Activated T-helper 2 cell treated with anti-CD3 and anti-CD28 coated beads, Interferon-gamma antibody, Interleukin-2, Interleukin-4, amounts not matched to agents 10 μg/mL and 5 μg/mL and 100 μg/mL, durations not matched to agents 14 hours and 24 hours and 36 hours (primary cell): ENCODE measurements at regions not wholly inside any gene's neighbourhood (a gene's known extent, or its start where the extent isn't known, plus 50 kb on each side); places are given as distances from the start of the nearest gene placed in this dataset.
"Not testable (repeated sequence)": the region's sequence is repeated elsewhere in the genome, so short reads cannot be mapped to it uniquely, and the experiment has no call there.

Experiments used
- DNase-seq: peaks from one replicate; pipeline ENCODE4 v3.0.0; 2021; ENCODE audit warnings: low spot score
- H3K27ac Mint-ChIP-seq: one replicate; pipeline ENCODE4 v1.8.0; 2021; ENCODE audit warnings: mixed read lengths
- H3K27me3 Mint-ChIP-seq: one replicate; pipeline ENCODE4 v1.8.0; 2021; ENCODE audit warnings: low read depth, mixed read lengths
- H3K36me3 Mint-ChIP-seq: one replicate; pipeline ENCODE4 v1.8.0; 2021; ENCODE audit warnings: low read depth, mixed read lengths
- H3K4me1 Mint-ChIP-seq: one replicate; pipeline ENCODE4 v1.8.0; 2021; ENCODE audit warnings: low read depth, mixed read lengths
- H3K4me3 Mint-ChIP-seq: one replicate; pipeline ENCODE4 v1.8.0; 2021; ENCODE audit warnings: low read depth, mild to moderate bottlenecking, moderate library complexity, mixed read lengths
- H3K9me3 Mint-ChIP-seq: one replicate; pipeline ENCODE4 v1.8.0; 2021; ENCODE audit warnings: mixed read lengths
- intact Hi-C: fragments of 100-400 bp; cut with micrococcal nuclease; formaldehyde crosslinking; loops from one replicate; pipeline ENCODE4 v1.15.1; 2023

- H3K4me1 Mint-ChIP-seq = no peaks in the 10 kb centered on the region
- H3K36me3 Mint-ChIP-seq = no peaks in the 10 kb centered on the region
- no peaks in the 10 kb centered on the region for H3K27me3 Mint-ChIP-seq
- H3K27ac Mint-ChIP-seq = no peak overlapping the region
- intact Hi-C loops = no loop called here
- H3K4me3 Mint-ChIP-seq = no peak overlapping the region
- DNase-seq = no peak
- H3K9me3 Mint-ChIP-seq = peaks cover 37% of the 10 kb centered on the region
Observed at GRCh38 chr9:102178811-102179210, 440.4 kb upstream of the GRIN3A start.

DNA sequence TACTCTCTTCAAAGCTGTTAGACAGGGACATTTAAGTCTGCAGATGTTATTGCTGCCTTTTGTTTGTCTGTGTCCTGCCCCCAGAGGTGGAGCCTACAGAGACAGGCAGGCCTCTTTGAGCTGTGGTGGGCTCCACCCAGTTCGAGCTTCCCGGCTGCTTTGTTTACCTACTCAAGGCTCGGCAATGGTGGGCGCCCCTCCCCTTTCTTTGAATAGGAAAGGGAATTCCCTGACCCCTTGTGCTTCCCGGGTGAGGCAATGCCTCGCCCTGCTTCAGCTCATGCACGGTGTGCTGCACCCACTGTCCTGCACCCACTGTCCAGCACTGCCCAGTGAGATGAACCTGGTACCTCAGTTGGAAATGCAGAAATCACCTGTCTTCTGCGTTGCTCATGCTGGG is 435.8 kb upstream of the GRIN3A start:
- intact Hi-C loops, H3K4me1 Mint-ChIP-seq, H3K36me3 Mint-ChIP-seq, H3K27ac Mint-ChIP-seq, H3K27me3 Mint-ChIP-seq, DNase-seq, H3K4me3 Mint-ChIP-seq: not testable (repeated sequence)
- H3K9me3 Mint-ChIP-seq = peaks cover 44% of the 10 kb centered on the region

GRCh38 chr9:102164247-102164646 is 425.8 kb upstream of the GRIN3A start:
- Mint-ChIP-seq H3K36me3 (no peaks in the 10 kb centered on the region), H3K4me3 (no peak overlapping the region), H3K27ac (no peak overlapping the region), H3K9me3 (peaks cover 1% of the 10 kb centered on the region), H3K4me1 (no peaks in the 10 kb centered on the region), H3K27me3 (no peaks in the 10 kb centered on the region)
- no peak for DNase-seq
- intact Hi-C loops = no loop called here

- H3K9me3 Mint-ChIP-seq = peaks cover 22% of the 10 kb centered on the region
- H3K27me3 Mint-ChIP-seq, H3K36me3 Mint-ChIP-seq, H3K4me3 Mint-ChIP-seq, H3K4me1 Mint-ChIP-seq, H3K27ac Mint-ChIP-seq, intact Hi-C loops, DNase-seq: not testable (repeated sequence)
Observed at GRCh38 chr9:102153081-102153480, 414.6 kb upstream of the GRIN3A start.

DNA sequence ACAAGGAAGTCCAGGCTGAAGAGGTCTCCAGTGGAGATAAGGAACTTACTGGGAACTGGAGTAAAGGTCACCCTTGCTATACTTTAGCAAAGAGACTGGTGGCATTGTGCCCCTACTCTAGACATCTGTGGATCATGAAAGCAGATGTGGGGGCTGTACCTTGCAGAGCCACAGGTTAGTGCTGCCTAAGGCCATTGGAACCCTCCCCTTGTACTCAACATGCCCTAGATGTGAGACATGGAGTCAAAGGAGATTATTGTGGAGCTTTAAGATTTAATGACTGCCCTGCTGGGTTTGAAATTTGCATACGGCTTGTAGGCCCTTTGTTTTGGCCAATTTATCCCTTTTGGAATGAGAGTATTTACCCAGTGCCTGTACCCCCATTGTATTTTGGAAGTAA is 397.3 kb upstream of the GRIN3A start:
- DNase-seq = no peak
- Mint-ChIP-seq H3K9me3 (peaks cover 30% of the 10 kb centered on the region), H3K36me3 (no peaks in the 10 kb centered on the region), H3K4me3 (no peak overlapping the region), H3K27me3 (no peaks in the 10 kb centered on the region), H3K27ac (no peak overlapping the region), H3K4me1 (no peaks in the 10 kb centered on the region)
- intact Hi-C loops = no loop called here

DNA sequence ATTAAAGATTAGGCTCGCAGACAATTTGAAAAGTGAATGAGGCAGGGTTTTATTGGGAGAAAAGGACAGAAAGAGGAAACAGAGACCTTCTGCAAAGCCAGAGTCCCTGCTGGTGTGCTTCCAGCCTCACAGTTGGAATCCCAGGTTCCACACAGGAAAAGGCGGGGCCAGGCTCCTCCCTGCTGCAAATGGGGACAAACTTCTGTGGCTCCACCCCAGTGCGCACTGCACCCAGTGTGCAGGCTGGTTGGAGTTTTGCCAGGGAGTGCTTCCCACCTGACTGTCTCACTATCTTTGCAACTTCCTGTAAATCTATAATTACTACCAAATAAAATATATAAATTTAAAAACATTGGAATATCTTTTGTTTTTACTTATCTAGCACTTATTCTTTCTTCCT is 386.0 kb upstream of the GRIN3A start:
- Mint-ChIP-seq H3K4me3 (no peak overlapping the region), H3K27ac (no peak overlapping the region), H3K9me3 (peaks cover 15% of the 10 kb centered on the region), H3K27me3 (no peaks in the 10 kb centered on the region), H3K4me1 (no peaks in the 10 kb centered on the region), H3K36me3 (no peaks in the 10 kb centered on the region)
- intact Hi-C loops = no loop called here
- no peak for DNase-seq

DNA sequence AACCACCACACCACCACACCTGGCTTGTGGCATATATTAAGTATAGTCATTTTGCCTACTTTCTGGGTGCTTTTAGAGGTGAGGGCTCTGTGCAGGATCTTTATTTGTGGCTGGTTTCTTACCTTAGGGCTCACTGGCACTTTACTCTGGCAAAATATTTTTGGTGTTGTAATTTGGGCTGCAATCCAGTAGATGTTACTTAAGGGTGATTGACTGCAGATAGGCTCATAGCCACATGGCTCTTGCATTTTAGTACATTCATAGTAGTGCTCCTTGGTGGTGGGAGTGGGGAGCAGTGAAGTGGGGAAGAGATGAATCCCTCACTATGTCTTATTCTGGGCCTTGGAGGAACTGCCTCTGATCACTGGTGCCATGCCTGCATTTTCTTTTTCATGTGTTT is 376.1 kb upstream of the GRIN3A start:
- no peak for DNase-seq
- no peaks in the 10 kb centered on the region for H3K27me3 Mint-ChIP-seq

DNA sequence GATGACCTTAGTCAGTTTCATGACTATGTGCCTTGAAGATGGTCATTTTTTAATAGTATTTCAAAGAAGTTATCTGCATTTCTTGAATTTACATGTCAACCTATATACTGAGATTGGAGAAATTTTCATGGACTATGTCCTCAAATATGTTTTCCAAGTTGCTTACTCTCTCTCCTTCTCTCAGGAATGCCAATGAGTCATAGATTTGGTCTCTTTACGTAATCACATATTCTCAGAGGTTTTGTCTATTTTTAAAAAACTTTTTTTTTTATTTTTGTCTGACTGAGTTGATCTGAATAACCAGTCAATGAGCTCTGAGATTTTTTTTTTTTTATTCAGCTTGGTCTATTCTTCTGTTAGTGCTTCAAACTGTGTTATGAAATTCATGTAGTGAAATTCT is 374.7 kb upstream of the GRIN3A start:
- no peak overlapping the region for H3K4me3 Mint-ChIP-seq
- H3K27me3 Mint-ChIP-seq = no peaks in the 10 kb centered on the region
- intact Hi-C loops = no loop called here
- H3K9me3 Mint-ChIP-seq = peaks cover 10% of the 10 kb centered on the region
- H3K27ac Mint-ChIP-seq = no peak overlapping the region
- no peaks in the 10 kb centered on the region for H3K36me3 Mint-ChIP-seq
- no peak for DNase-seq
- no peaks in the 10 kb centered on the region for H3K4me1 Mint-ChIP-seq

More for the DNA sequence above, 376.1 kb upstream of the GRIN3A start:
- H3K9me3 Mint-ChIP-seq = peaks cover 15% of the 10 kb centered on the region
- no peak overlapping the region for H3K4me3 Mint-ChIP-seq
- H3K36me3 Mint-ChIP-seq = no peaks in the 10 kb centered on the region
- H3K4me1 Mint-ChIP-seq = no peaks in the 10 kb centered on the region
- no peak overlapping the region for H3K27ac Mint-ChIP-seq
- intact Hi-C loops = no loop called here

GRCh38 chr9:102106439-102106838 is 368.0 kb upstream of the GRIN3A start:
- H3K27me3 Mint-ChIP-seq = no peaks in the 10 kb centered on the region
- H3K27ac Mint-ChIP-seq = no peak overlapping the region
- no peaks in the 10 kb centered on the region for H3K36me3 Mint-ChIP-seq
- peaks cover 4% of the 10 kb centered on the region for H3K9me3 Mint-ChIP-seq
- no peak overlapping the region for H3K4me3 Mint-ChIP-seq
- H3K4me1 Mint-ChIP-seq = no peaks in the 10 kb centered on the region
- intact Hi-C loops = no loop called here
- DNase-seq = no peak

DNA sequence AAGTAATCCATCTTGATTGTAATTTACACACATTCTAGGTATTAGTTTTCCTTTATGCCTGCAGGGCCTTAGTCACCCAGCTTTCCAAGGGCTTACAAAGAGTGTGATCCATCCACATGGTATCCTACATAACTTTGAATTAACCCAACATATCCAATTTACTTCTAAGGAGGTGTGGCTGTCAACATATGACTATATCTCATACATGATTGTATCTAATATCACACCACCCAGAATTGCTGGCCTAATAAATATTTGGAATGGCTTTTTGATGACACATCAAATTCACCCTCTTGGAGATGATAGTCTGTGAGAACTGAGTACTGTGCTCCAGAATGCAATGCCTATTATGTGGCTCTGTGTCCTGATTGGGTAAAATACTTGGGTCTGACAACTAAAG is 363.3 kb upstream of the GRIN3A start:
- Mint-ChIP-seq H3K9me3 (peaks cover 10% of the 10 kb centered on the region), H3K27me3 (no peaks in the 10 kb centered on the region), H3K4me1 (no peaks in the 10 kb centered on the region), H3K27ac (no peak overlapping the region), H3K36me3 (no peaks in the 10 kb centered on the region), H3K4me3 (no peak overlapping the region)
- DNase-seq = no peak
- intact Hi-C loops = no loop called here

DNA sequence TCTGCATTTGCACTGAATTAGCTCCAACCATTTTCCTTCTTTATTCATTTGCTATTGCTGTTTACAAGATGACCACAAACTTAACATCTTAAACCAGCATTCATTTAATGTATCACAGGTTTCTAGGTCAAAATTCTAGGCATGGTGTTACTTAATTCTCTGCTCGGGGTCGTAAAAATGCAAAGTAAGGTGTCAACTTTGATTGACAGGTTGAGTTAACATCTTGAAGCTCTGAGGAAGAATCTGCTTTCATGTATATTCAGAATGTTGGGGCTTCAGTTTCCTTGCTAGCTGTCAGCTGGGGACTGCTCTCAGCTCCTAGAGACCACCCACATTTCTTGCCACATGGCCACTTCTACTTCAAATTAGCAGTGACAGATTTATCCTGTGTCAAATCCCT is 348.7 kb upstream of the GRIN3A start:
- peaks cover 4% of the 10 kb centered on the region for H3K9me3 Mint-ChIP-seq
- no peak overlapping the region for H3K27ac Mint-ChIP-seq
- H3K4me1 Mint-ChIP-seq = no peaks in the 10 kb centered on the region
- H3K4me3 Mint-ChIP-seq = no peak overlapping the region
- H3K27me3 Mint-ChIP-seq = no peaks in the 10 kb centered on the region
- intact Hi-C loops = no loop called here
- DNase-seq = no peak
- H3K36me3 Mint-ChIP-seq = no peaks in the 10 kb centered on the region

GRCh38 chr9:102085548-102085947 is 347.1 kb upstream of the GRIN3A start:
- H3K36me3 Mint-ChIP-seq = no peaks in the 10 kb centered on the region
- intact Hi-C loops = no loop called here
- no peak overlapping the region for H3K27ac Mint-ChIP-seq
- H3K27me3 Mint-ChIP-seq = no peaks in the 10 kb centered on the region
- no peak for DNase-seq
- H3K4me3 Mint-ChIP-seq = no peak overlapping the region
- no peaks in the 10 kb centered on the region for H3K4me1 Mint-ChIP-seq
- peaks cover 4% of the 10 kb centered on the region for H3K9me3 Mint-ChIP-seq

DNA sequence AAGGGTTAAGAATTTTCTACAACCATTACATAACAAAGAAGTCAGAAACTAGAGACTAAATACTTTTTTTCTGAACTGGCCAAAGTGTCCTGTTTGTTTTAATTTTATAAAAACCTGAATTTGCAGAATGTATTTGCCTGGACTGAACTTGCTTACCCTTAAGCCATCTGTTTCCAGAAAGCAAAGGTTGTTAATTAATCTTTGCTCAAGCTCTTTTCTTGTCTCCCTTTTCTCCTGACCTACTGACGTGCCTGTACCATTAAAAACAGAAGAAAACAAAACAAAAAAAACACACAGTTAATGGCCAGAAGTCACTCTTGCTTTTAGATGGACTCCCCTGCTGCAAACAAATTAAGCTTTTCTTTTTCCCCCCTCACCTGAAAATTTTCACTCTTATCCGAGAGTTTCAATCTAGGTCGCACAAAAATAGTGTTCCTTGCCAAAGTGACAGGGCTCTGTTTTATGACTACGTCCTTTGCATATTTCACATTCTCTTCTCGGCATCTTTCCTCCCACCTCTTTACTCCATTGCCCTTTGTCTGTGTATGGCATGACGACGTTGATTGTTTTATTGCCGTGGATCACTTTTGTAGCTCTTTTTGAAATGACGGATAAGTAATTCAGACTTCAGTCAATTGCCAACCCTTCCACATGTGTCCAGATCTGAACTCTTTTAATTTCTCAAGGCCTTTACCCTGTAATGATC is 333.8 kb upstream of the GRIN3A start:
- H3K4me3 Mint-ChIP-seq = no peak overlapping the region
- no peak overlapping the region for H3K27ac Mint-ChIP-seq
- H3K4me1 Mint-ChIP-seq = no peaks in the 10 kb centered on the region
- intact Hi-C loops = no loop called here
- no peaks in the 10 kb centered on the region for H3K36me3 Mint-ChIP-seq
- H3K27me3 Mint-ChIP-seq = no peaks in the 10 kb centered on the region
- no peak for DNase-seq
- H3K9me3 Mint-ChIP-seq = peaks cover 9% of the 10 kb centered on the region

- intact Hi-C loops = no loop called here
- Mint-ChIP-seq H3K9me3 (peaks cover 9% of the 10 kb centered on the region), H3K27me3 (no peaks in the 10 kb centered on the region), H3K4me3 (no peak overlapping the region), H3K36me3 (no peaks in the 10 kb centered on the region), H3K4me1 (no peaks in the 10 kb centered on the region), H3K27ac (no peak overlapping the region)
- no peak for DNase-seq
Observed at GRCh38 chr9:102069969-102070368, 331.5 kb upstream of the GRIN3A start.
